Activated T-cell treated with anti-CD3 and anti-CD28 coated beads, Interleukin-2, amount 50 U/mL, for 4 hours (primary cell): ENCODE measurements at regions not wholly inside any gene's neighbourhood (a gene's known extent, or its start where the extent isn't known, plus 50 kb on each side); places are given as distances from the start of the nearest gene placed in this dataset.

Experiments used
- ATAC-seq, 2 donors: fragments of 200-7000 bp; cut with Tn5 transposase; one replicate each; pipeline ENCODE4 v1.10.0; 2021
- DNase-seq: peaks from one replicate; pipeline ENCODE4 v3.0.0-alpha.2; 2020
- H3K27me3 Mint-ChIP-seq: one replicate; pipeline ENCODE4 v1.8.0; 2021; ENCODE audit warnings: low read depth, mixed read lengths
- H3K36me3 Mint-ChIP-seq: one replicate; pipeline ENCODE4 v1.8.0; 2022; ENCODE audit warnings: mixed read lengths; ENCODE audit not compliant: insufficient read depth
- H3K4me1 Mint-ChIP-seq: one replicate; pipeline ENCODE4 v1.8.0; 2021; ENCODE audit warnings: low read depth, mixed read lengths
- H3K4me3 Mint-ChIP-seq: one replicate; pipeline ENCODE4 v1.8.0; 2021; ENCODE audit warnings: mild to moderate bottlenecking, moderate library complexity, mixed read lengths
- H3K9me3 Mint-ChIP-seq: one replicate; pipeline ENCODE4 v1.8.0; 2021; ENCODE audit warnings: mixed read lengths

- DNase-seq (no peak), ATAC-seq (no peak)
- peaks cover 9% of the 10 kb centered on the region for H3K9me3 Mint-ChIP-seq
- H3K36me3 Mint-ChIP-seq: no peaks in the 10 kb centered on the region
- no peaks in the 10 kb centered on the region for H3K4me1 Mint-ChIP-seq
- H3K4me3 Mint-ChIP-seq: no peak overlapping the region
- H3K27me3 Mint-ChIP-seq: no peaks in the 10 kb centered on the region
These were observed 659.2 kb downstream of the PCDH7 start for GRCh38 chr4:31379364-31379763.

GRCh38 chr4:31383767-31384166 is 663.6 kb downstream of the PCDH7 start:
- no peak for ATAC-seq
- Mint-ChIP-seq H3K27me3 (no peaks in the 10 kb centered on the region), H3K4me1 (no peaks in the 10 kb centered on the region), H3K4me3 (no peak overlapping the region), H3K36me3 (no peaks in the 10 kb centered on the region), H3K9me3 (peaks cover 7% of the 10 kb centered on the region)
- DNase-seq: no peak

GRCh38 chr4:31390849-31391248 is 670.7 kb downstream of the PCDH7 start:
- H3K27me3 Mint-ChIP-seq: no peaks in the 10 kb centered on the region
- no peaks in the 10 kb centered on the region for H3K9me3 Mint-ChIP-seq
- DNase-seq (no peak), ATAC-seq (no peak)
- no peaks in the 10 kb centered on the region for H3K4me1 Mint-ChIP-seq
- no peaks in the 10 kb centered on the region for H3K36me3 Mint-ChIP-seq
- no peak overlapping the region for H3K4me3 Mint-ChIP-seq

GRCh38 chr4:31391976-31392375 is 671.8 kb downstream of the PCDH7 start:
- no peaks in the 10 kb centered on the region for H3K9me3 Mint-ChIP-seq
- no peak for DNase-seq
- no peaks in the 10 kb centered on the region for H3K27me3 Mint-ChIP-seq
- no peak for ATAC-seq
- H3K4me3 Mint-ChIP-seq: no peak overlapping the region
- H3K36me3 Mint-ChIP-seq: no peaks in the 10 kb centered on the region
- no peaks in the 10 kb centered on the region for H3K4me1 Mint-ChIP-seq

GRCh38 chr4:31392923-31393322 is 672.8 kb downstream of the PCDH7 start:
- no peak for DNase-seq
- no peaks in the 10 kb centered on the region for H3K4me1 Mint-ChIP-seq
- no peaks in the 10 kb centered on the region for H3K9me3 Mint-ChIP-seq
- no peaks in the 10 kb centered on the region for H3K27me3 Mint-ChIP-seq
- no peak overlapping the region for H3K4me3 Mint-ChIP-seq
- H3K36me3 Mint-ChIP-seq: no peaks in the 10 kb centered on the region
- ATAC-seq: no peak

GRCh38 chr4:31408121-31408520 is 688.0 kb downstream of the PCDH7 start:
- no peaks in the 10 kb centered on the region for H3K4me1 Mint-ChIP-seq
- DNase-seq (no peak), ATAC-seq (no peak)
- H3K27me3 Mint-ChIP-seq: no peaks in the 10 kb centered on the region
- H3K36me3 Mint-ChIP-seq: no peaks in the 10 kb centered on the region
- peaks cover 10% of the 10 kb centered on the region for H3K9me3 Mint-ChIP-seq
- H3K4me3 Mint-ChIP-seq: no peak overlapping the region

GRCh38 chr4:31411565-31411964 is 691.4 kb downstream of the PCDH7 start:
- Mint-ChIP-seq H3K4me3 (no peak overlapping the region), H3K4me1 (no peaks in the 10 kb centered on the region), H3K27me3 (no peaks in the 10 kb centered on the region), H3K36me3 (no peaks in the 10 kb centered on the region), H3K9me3 (peaks cover 7% of the 10 kb centered on the region)
- ATAC-seq (no peak), DNase-seq (no peak)

GRCh38 chr4:31415629-31416028 is 695.5 kb downstream of the PCDH7 start:
- Mint-ChIP-seq H3K4me3 (no peak overlapping the region), H3K4me1 (no peaks in the 10 kb centered on the region), H3K27me3 (no peaks in the 10 kb centered on the region), H3K9me3 (peaks cover 3% of the 10 kb centered on the region), H3K36me3 (no peaks in the 10 kb centered on the region)
- ATAC-seq (no peak), DNase-seq (no peak)

- no peaks in the 10 kb centered on the region for H3K27me3 Mint-ChIP-seq
- no peak overlapping the region for H3K4me3 Mint-ChIP-seq
- DNase-seq: no peak
- peaks cover 3% of the 10 kb centered on the region for H3K9me3 Mint-ChIP-seq
- no peak for ATAC-seq
- H3K36me3 Mint-ChIP-seq: no peaks in the 10 kb centered on the region
- no peaks in the 10 kb centered on the region for H3K4me1 Mint-ChIP-seq
These were observed 696.3 kb downstream of the PCDH7 start for GRCh38 chr4:31416498-31416897.

- ATAC-seq (no peak), DNase-seq (no peak)
- Mint-ChIP-seq H3K4me1 (no peaks in the 10 kb centered on the region), H3K36me3 (no peaks in the 10 kb centered on the region), H3K4me3 (no peak overlapping the region), H3K9me3 (peaks cover 3% of the 10 kb centered on the region), H3K27me3 (no peaks in the 10 kb centered on the region)
These were observed 696.9 kb downstream of the PCDH7 start for GRCh38 chr4:31417040-31417439.

GRCh38 chr4:31422006-31422405 is 701.8 kb downstream of the PCDH7 start:
- DNase-seq (no peak), ATAC-seq (no peak)
- no peaks in the 10 kb centered on the region for H3K36me3 Mint-ChIP-seq
- no peaks in the 10 kb centered on the region for H3K4me1 Mint-ChIP-seq
- H3K27me3 Mint-ChIP-seq: no peaks in the 10 kb centered on the region
- H3K4me3 Mint-ChIP-seq: no peak overlapping the region
- H3K9me3 Mint-ChIP-seq: no peaks in the 10 kb centered on the region

- Mint-ChIP-seq H3K27me3 (no peaks in the 10 kb centered on the region), H3K9me3 (no peaks in the 10 kb centered on the region), H3K36me3 (no peaks in the 10 kb centered on the region), H3K4me1 (no peaks in the 10 kb centered on the region), H3K4me3 (no peak overlapping the region)
- DNase-seq (no peak), ATAC-seq (no peak)
These were observed 707.5 kb downstream of the PCDH7 start for GRCh38 chr4:31427691-31428090.

- H3K9me3 Mint-ChIP-seq: no peaks in the 10 kb centered on the region
- no peaks in the 10 kb centered on the region for H3K27me3 Mint-ChIP-seq
- H3K4me1 Mint-ChIP-seq: no peaks in the 10 kb centered on the region
- no peak overlapping the region for H3K4me3 Mint-ChIP-seq
- ATAC-seq (no peak), DNase-seq (no peak)
- H3K36me3 Mint-ChIP-seq: no peaks in the 10 kb centered on the region
These were observed 722.1 kb downstream of the PCDH7 start for GRCh38 chr4:31442236-31442635.

GRCh38 chr4:31445526-31445925 is 725.4 kb downstream of the PCDH7 start:
- H3K4me3 Mint-ChIP-seq: no peak overlapping the region
- no peaks in the 10 kb centered on the region for H3K27me3 Mint-ChIP-seq
- H3K36me3 Mint-ChIP-seq: no peaks in the 10 kb centered on the region
- no peaks in the 10 kb centered on the region for H3K4me1 Mint-ChIP-seq
- no peak for DNase-seq
- H3K9me3 Mint-ChIP-seq: peaks cover 3% of the 10 kb centered on the region
- no peak for ATAC-seq

- no peaks in the 10 kb centered on the region for H3K36me3 Mint-ChIP-seq
These were observed 735.4 kb downstream of the PCDH7 start for GRCh38 chr4:31455612-31456011.

GRCh38 chr4:31458813-31459212 is 738.6 kb downstream of the PCDH7 start:
- DNase-seq (no peak), ATAC-seq (no peak)
- Mint-ChIP-seq H3K27me3 (no peaks in the 10 kb centered on the region), H3K4me1 (no peaks in the 10 kb centered on the region), H3K4me3 (no peak overlapping the region), H3K9me3 (peaks cover 7% of the 10 kb centered on the region), H3K36me3 (no peaks in the 10 kb centered on the region)

More at GRCh38 chr4:31455612-31456011, 735.4 kb downstream of the PCDH7 start:
- DNase-seq (no peak), ATAC-seq (no peak)
- H3K4me1 Mint-ChIP-seq: no peaks in the 10 kb centered on the region
- peaks cover 4% of the 10 kb centered on the region for H3K9me3 Mint-ChIP-seq
- H3K4me3 Mint-ChIP-seq: no peak overlapping the region
- no peaks in the 10 kb centered on the region for H3K27me3 Mint-ChIP-seq
